Erythroblast (primary cell): ENCODE measurements at regions not wholly inside any gene's neighbourhood (a gene's known extent, or its start where the extent isn't known, plus 50 kb on each side); places are given as distances from the start of the nearest gene placed in this dataset.

Experiments used
- GATA1 ChIP-seq: IDR thresholded peaks from 2 replicates; pipeline ENCODE4 v1.6.1; 2011; ENCODE audit warnings: low read depth, mild to moderate bottlenecking, control low read depth, low read length, moderate library complexity
- POLR2A ChIP-seq: IDR thresholded peaks from 2 replicates; pipeline ENCODE4 v1.6.1; 2011; ENCODE audit warnings: mild to moderate bottlenecking, low read length

DNA sequence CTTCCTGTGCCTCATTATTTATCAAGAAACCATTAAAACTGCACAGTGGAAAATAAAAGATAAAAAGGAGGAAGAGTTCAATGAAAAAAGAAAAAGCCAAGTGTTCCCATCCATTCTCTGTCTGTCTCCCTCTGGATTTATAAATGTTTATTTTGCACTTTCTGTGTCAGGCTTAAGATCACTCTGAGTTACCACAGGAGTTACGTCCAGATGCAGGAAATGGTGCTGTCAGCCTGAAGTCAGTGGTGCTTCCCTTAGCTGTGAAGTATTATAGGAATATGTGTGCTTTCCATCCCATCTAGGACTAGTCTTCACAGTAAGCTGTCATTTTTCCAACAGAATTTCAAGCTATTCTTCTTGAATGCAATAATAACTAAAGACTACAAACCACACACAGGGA, 420.2 kb downstream of the KCTD12 start:
- no peak for TF ChIP-seq POLR2A
- no peak for TF ChIP-seq GATA1
